ENCODE measurements at regions not wholly inside any gene's neighbourhood (a gene's known extent, or its start where the extent isn't known, plus 50 kb on each side); places are given as distances from the start of the nearest gene placed in this dataset.

DNA sequence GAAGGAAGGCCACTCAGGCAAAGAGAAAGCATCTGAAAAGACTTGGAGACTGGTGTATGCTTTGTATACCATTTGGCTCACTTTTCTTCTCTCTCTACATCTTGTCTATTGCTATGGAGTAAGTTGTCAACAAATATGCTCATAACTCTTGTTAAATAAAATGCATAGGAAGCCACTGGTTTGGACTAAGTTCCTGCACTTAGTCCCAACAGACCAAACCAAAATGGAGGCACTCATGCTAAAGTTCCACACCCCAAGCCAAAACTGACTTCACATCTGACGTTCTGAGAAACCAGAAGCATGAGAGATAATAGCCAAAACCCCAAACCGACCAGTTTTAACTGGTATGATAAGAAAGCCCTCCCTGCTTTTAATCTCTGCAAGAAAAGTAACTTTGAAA is 135.3 kb upstream of the LYPLAL1 start:
- Histone ChIP-seq H3K4me3 (no peak overlapping the region), H3K27ac (no peak overlapping the region), H3K27me3 (no peaks in the 10 kb centered on the region), H3K9me3 (no peaks in the 10 kb centered on the region), H3K4me1 (no peaks in the 10 kb centered on the region), H3K36me3 (no peaks in the 10 kb centered on the region)
- intact Hi-C loops (cut with DNase I): no loop called here
- ATAC-seq (no peak), DNase-seq (no peak)
- TF ChIP-seq, protein P1, sequence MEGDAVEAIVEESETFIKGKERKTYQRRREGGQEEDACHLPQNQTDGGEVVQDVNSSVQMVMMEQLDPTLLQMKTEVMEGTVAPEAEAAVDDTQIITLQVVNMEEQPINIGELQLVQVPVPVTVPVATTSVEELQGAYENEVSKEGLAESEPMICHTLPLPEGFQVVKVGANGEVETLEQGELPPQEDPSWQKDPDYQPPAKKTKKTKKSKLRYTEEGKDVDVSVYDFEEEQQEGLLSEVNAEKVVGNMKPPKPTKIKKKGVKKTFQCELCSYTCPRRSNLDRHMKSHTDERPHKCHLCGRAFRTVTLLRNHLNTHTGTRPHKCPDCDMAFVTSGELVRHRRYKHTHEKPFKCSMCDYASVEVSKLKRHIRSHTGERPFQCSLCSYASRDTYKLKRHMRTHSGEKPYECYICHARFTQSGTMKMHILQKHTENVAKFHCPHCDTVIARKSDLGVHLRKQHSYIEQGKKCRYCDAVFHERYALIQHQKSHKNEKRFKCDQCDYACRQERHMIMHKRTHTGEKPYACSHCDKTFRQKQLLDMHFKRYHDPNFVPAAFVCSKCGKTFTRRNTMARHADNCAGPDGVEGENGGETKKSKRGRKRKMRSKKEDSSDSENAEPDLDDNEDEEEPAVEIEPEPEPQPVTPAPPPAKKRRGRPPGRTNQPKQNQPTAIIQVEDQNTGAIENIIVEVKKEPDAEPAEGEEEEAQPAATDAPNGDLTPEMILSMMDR (IDR thresholded peaks at IDR 0.05): no peak

GRCh38 chr1:219039017-219039681 is 134.5 kb upstream of the LYPLAL1 start:
- TF ChIP-seq, protein P1 (IDR thresholded peaks at IDR 0.05): no peak
- ATAC-seq (peak; percentile 23), DNase-seq (no peak)
- intact Hi-C loops (cut with DNase I): no loop called here
- Histone ChIP-seq H3K27me3 (no peaks in the 10 kb centered on the region), H3K27ac (no peak overlapping the region), H3K4me1 (no peaks in the 10 kb centered on the region), H3K36me3 (no peaks in the 10 kb centered on the region), H3K9me3 (no peaks in the 10 kb centered on the region), H3K4me3 (no peak overlapping the region)

- ATAC-seq: no peak
- no peaks in the 10 kb centered on the region for H3K27me3 ChIP-seq
- no peak overlapping the region for H3K27ac ChIP-seq
- H3K4me1 ChIP-seq: no peaks in the 10 kb centered on the region
- H3K36me3 ChIP-seq: no peaks in the 10 kb centered on the region
- no peak overlapping the region for H3K4me3 ChIP-seq
- intact Hi-C loops (cut with DNase I): no loop called here
- TF ChIP-seq, protein P1 (IDR thresholded peaks at IDR 0.05): no peak
- H3K9me3 ChIP-seq: no peaks in the 10 kb centered on the region
- no peak for DNase-seq
These were observed 134.0 kb upstream of the LYPLAL1 start for GRCh38 chr1:219039682-219040154.

DNA sequence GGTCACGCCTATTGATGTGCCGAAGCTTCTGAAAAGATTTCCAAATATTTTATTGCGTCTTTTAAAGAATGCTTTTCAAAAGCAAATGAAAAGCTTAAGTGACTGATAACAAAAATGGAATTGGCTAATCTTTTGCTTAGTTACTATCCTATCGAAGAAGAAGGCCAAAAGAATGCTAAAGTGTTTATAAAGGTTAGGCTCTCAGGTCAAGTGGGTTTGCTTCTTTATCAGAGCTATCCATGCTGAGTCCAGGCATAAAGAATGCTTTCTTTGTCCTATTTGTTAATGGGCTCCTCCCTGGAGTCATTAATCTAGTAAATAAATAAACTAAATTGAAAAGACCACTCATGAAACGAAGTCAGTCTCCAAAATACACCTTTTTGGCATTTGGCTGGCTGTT is 133.4 kb upstream of the LYPLAL1 start:
- Histone ChIP-seq H3K27me3 (no peaks in the 10 kb centered on the region), H3K4me1 (no peaks in the 10 kb centered on the region), H3K27ac (no peak overlapping the region), H3K9me3 (no peaks in the 10 kb centered on the region), H3K36me3 (no peaks in the 10 kb centered on the region), H3K4me3 (no peak overlapping the region)
- TF ChIP-seq, protein P1 (IDR thresholded peaks at IDR 0.05): no peak
- DNase-seq (no peak), ATAC-seq (no peak)
- intact Hi-C loops (cut with DNase I): no loop called here

DNA sequence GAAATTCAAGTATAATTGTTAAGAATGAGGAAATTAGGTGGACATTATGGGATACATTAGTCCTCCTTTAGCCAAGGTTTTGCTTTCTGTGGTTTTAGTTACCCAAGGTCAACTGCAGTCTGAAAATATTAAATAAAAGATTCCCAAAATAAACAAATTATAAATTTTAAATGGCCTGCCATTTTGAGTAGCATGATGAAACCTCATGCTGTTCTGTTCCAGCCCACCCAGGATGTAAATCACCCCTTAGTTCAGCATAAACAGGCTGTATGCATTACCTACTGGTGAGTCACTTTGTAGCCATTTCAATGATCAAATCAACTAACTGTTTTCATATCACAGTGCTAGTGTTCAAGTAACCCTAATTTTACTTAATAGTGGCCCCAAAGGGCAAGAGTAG is 132.5 kb upstream of the LYPLAL1 start:
- Histone ChIP-seq H3K4me3 (no peak overlapping the region), H3K4me1 (no peaks in the 10 kb centered on the region), H3K27me3 (no peaks in the 10 kb centered on the region), H3K27ac (no peak overlapping the region), H3K36me3 (no peaks in the 10 kb centered on the region), H3K9me3 (no peaks in the 10 kb centered on the region)
- TF ChIP-seq, protein P1 (IDR thresholded peaks at IDR 0.05): no peak
- no peak for ATAC-seq
- intact Hi-C loops (cut with DNase I): no loop called here
- no peak for DNase-seq

- Histone ChIP-seq H3K9me3 (no peaks in the 10 kb centered on the region), H3K36me3 (no peaks in the 10 kb centered on the region), H3K27ac (no peak overlapping the region), H3K4me3 (no peak overlapping the region), H3K4me1 (no peaks in the 10 kb centered on the region), H3K27me3 (no peaks in the 10 kb centered on the region)
- TF ChIP-seq, protein P1 (IDR thresholded peaks at IDR 0.05): no peak
- no peak for ATAC-seq
- DNase-seq: no peak
- intact Hi-C loops (cut with DNase I): no loop called here
These were observed 131.9 kb upstream of the LYPLAL1 start for GRCh38 chr1:219041818-219042217.
